ENCODE measurements at regions not wholly inside any gene's neighbourhood (a gene's known extent, or its start where the extent isn't known, plus 50 kb on each side); places are given as distances from the start of the nearest gene placed in this dataset.
"Not testable (repeated sequence)": the region's sequence is repeated elsewhere in the genome, so short reads cannot be mapped to it uniquely, and the experiment has no call there.

DNA sequence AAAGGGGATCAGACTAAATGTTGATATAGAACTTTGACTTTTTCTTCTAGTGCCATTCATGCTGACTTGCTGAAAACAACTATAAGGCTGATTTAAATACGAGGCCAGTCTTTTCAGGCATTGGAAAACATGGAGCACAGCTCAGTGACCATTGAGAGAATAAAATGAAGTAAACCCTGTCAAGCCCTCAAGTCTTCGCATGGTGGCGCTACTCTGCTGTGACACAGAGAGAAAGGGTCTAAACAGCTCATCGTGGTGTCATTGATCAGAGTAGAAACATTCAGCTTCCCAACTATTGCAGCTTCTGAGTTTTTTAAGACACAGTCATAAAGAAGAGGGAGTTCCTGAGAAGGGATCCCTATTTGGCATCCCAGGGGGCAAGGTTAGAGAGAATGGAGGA lies 716.2 kb downstream of the DIPK2A start:
- TF ChIP-seq CTCF (IDR thresholded peaks at IDR 0.05; ENCODE audit: extremely low read depth, missing control alignments): peak; percentile 7

DNA sequence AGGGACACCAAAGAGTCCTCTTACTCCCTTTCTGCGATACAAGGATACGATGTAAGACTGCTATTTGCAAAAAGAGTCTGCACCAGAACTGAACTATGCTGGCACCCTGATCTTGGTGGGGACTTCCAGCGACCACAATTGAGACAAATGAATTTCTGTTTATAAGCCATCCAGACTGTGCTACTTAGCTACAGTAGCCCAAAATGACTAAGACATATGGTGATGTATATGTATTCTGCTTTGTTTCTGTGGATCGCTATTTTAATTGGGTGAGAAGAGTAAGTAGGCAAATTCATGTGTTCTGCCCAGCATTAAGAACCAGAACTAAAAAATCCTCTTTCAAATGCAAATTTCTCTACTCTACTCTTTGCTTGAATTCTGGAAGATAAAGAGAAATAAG lies 720.9 kb downstream of the DIPK2A start:
- DNase-seq (ENCODE audit: low spot score): no peak
- TF ChIP-seq CTCF (IDR thresholded peaks at IDR 0.05; ENCODE audit: extremely low read depth, missing control alignments): no peak

More for the DNA sequence above, 716.2 kb downstream of the DIPK2A start:
- no peak for DNase-seq (ENCODE audit: low spot score)

GRCh38 chr3:144708437-144708836 lies 736.8 kb downstream of the DIPK2A start:
- no peak for TF ChIP-seq CTCF (IDR thresholded peaks at IDR 0.05; ENCODE audit: extremely low read depth, missing control alignments)
- DNase-seq (ENCODE audit: low spot score): no peak

DNA sequence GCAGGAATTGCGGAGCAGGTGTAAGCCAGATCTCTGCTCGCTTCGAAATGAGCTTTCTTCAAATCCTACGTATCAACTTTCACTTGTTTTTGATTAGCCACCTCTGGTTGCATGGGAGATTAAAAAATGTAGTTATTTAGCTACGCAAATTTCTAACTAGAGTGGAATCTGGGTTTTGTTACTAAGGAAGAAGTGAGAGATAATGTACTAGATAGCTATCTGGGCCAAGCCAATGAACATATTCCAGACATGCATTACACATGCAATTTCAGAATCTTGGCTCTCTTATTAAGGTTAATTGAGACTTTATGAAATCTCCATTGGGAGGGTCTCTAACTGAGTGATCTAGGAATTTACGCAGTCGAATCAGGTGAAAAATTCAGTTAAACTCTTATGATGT lies 765.7 kb downstream of the DIPK2A start:
- no peak for DNase-seq (ENCODE audit: low spot score)
- no peak for TF ChIP-seq CTCF (IDR thresholded peaks at IDR 0.05; ENCODE audit: extremely low read depth, missing control alignments)

DNA sequence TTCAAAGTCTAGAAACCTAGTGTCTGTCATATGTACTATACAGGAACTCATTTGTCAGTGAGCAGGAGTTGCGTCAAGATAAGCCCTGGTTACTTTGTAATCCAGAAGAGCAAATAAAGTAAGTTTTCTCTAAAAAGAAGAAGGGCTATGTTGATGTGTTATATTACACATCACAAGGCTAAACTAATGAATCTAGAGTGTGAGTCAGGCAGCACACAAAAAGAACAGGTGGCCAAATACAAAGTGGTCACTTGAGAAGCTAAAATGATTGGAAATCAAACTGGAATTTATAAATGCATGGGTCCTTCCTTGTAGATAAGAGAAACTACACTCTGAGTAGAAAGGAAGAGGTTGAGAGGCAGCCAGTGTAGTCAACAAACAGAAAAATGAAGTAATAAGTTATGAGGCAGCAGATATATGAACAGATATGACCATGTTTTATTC lies 771.6 kb downstream of the DIPK2A start:
- no peak for TF ChIP-seq CTCF (IDR thresholded peaks at IDR 0.05; ENCODE audit: extremely low read depth, missing control alignments)
- no peak for DNase-seq (ENCODE audit: low spot score)

DNA sequence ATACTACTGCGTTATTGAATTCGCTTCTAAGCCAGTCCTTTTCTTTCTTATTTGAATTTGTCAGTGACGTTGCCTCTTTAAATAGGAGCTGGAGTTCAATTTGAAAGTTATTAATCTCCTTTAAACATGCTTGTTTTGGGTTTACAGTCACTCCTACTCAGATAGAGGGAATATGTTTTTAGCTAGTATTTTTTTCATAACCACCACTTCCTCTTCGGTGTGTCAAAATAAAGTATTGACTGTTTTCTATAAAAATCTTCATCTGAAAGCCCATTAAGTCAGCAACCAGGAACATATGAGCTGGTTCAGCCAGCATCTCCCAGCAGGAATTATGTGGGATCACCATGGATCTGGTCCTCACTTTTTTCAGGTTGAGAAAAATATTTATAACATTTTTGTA lies 772.9 kb downstream of the DIPK2A start:
- no peak for TF ChIP-seq CTCF (IDR thresholded peaks at IDR 0.05; ENCODE audit: extremely low read depth, missing control alignments)

GRCh38 chr3:144746631-144747030 lies 775.0 kb downstream of the DIPK2A start:
- DNase-seq (ENCODE audit: low spot score): no peak
- TF ChIP-seq CTCF (IDR thresholded peaks at IDR 0.05; ENCODE audit: extremely low read depth, missing control alignments): no peak

More for the DNA sequence above, 772.9 kb downstream of the DIPK2A start:
- no peak for DNase-seq (ENCODE audit: low spot score)

DNA sequence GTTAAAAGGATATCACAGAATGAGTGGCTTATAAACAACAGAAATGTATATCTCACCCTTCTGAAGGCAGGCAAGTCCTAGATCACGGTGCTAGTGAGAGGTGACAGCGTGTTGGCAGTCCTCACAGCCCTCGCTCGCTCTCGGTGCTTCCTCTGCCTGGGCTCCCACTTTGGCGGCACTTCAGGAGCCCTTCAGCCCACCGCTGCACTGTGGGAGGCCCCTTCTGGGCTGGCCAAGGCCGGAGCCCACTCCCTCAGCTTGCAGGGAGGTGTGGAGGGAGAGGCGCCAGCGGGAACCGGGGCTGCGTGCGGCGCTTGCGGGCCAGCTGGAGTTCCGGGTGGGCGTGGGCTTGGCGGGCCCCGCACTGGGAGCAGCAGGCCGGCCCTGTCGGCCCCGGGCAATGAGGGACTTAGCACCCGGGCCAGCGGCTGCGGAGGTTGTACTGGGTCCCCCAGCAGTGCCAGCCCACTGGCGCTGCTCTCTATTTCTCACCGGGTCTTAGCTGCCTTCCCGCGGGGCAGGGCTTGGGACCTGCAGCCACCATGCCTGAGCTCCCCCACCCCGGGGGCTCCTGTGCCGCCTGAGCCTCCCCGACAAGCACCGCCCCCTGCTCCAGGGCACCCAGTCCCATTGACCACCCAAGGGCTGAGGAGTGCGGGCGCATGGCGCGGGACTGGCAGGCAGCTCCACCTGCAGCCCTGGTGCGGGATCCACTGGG lies 778.1 kb downstream of the DIPK2A start:
- DNase-seq (ENCODE audit: low spot score): not testable (repeated sequence)
